ENCODE measurements at regions not wholly inside any gene's neighbourhood (a gene's known extent, or its start where the extent isn't known, plus 50 kb on each side); places are given as distances from the start of the nearest gene placed in this dataset.

GRCh38 chr5:158513490-158514318, 586.0 kb downstream of the EBF1 start:
- DNase-seq (ENCODE audit: low read depth, low spot score), result no peak
- no peaks in the 10 kb centered on the region for H3K36me3 ChIP-seq (ENCODE audit: insufficient read depth, low read length)
- no peak overlapping the region for H3K9ac ChIP-seq (ENCODE audit: insufficient read length)
- H3K4me3 ChIP-seq, result no peak overlapping the region
- TF ChIP-seq EZH2 (IDR thresholded peaks at IDR 0.05), result no peak
- no peak for TF ChIP-seq POLR2AphosphoS5 (IDR thresholded peaks at IDR 0.05; ENCODE audit: borderline replicate concordance, low read depth, low read length)
- TF ChIP-seq FOXP2 (optimal IDR thresholded peaks at IDR 0.05; ENCODE audit: control extremely low read depth, extremely low read length, insufficient read depth), result no peak
- no peaks in the 10 kb centered on the region for H3K9me3 ChIP-seq (ENCODE audit: low read depth, low read length)
- no peak overlapping the region for H3K27ac ChIP-seq

- H3K27ac ChIP-seq, result no peak overlapping the region
- H3K9me3 ChIP-seq (ENCODE audit: low read depth, low read length), result peaks cover under 1% of the 10 kb centered on the region; the same call in 1 of the 2 replicates
- H3K4me3 ChIP-seq, result no peak overlapping the region
- no peaks in the 10 kb centered on the region for H3K36me3 ChIP-seq (ENCODE audit: insufficient read depth, low read length)
- TF ChIP-seq EZH2 (IDR thresholded peaks at IDR 0.05), result no peak
- no peak for TF ChIP-seq FOXP2 (optimal IDR thresholded peaks at IDR 0.05; ENCODE audit: control extremely low read depth, extremely low read length, insufficient read depth)
- TF ChIP-seq POLR2AphosphoS5 (IDR thresholded peaks at IDR 0.05; ENCODE audit: borderline replicate concordance, low read depth, low read length), result no peak
- H3K9ac ChIP-seq (ENCODE audit: insufficient read length), result no peak overlapping the region
- DNase-seq (ENCODE audit: low read depth, low spot score), result no peak
These were observed 588.3 kb downstream of the EBF1 start for GRCh38 chr5:158511454-158511853.

DNA sequence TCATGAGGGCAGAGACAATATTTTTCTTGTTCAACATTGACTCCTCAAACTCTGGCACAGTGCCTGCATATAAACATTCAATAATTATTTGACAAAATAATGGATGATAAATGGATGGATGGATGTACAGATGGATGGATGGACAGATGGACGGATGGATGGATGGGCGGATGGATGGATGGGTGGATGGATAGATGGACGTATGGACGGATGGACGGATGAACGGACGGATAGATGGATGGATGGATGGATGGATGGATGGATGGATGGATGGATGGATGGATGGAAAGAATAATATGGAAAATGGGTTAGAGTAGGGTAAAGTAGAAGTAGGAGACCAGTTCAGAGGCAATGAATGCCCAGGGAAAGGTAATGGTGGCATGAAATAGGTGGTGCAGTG, 589.2 kb downstream of the EBF1 start:
- no peak for DNase-seq (ENCODE audit: low read depth, low spot score)
- TF ChIP-seq EZH2 (IDR thresholded peaks at IDR 0.05) (no peak), POLR2AphosphoS5 (IDR thresholded peaks at IDR 0.05; ENCODE audit: borderline replicate concordance, low read depth, low read length) (no peak), FOXP2 (optimal IDR thresholded peaks at IDR 0.05; ENCODE audit: control extremely low read depth, extremely low read length, insufficient read depth) (no peak)
- Histone ChIP-seq H3K9ac (ENCODE audit: insufficient read length) (no peak overlapping the region), H3K4me3 (no peak overlapping the region), H3K27ac (no peak overlapping the region), H3K36me3 (ENCODE audit: insufficient read depth, low read length) (no peaks in the 10 kb centered on the region), H3K9me3 (ENCODE audit: low read depth, low read length) (peaks cover 4% of the 10 kb centered on the region; the same call in 1 of the 2 replicates)

- Histone ChIP-seq H3K9ac (ENCODE audit: insufficient read length) (no peak overlapping the region), H3K27ac (no peak overlapping the region), H3K36me3 (ENCODE audit: insufficient read depth, low read length) (no peaks in the 10 kb centered on the region), H3K4me3 (no peak overlapping the region), H3K9me3 (ENCODE audit: low read depth, low read length) (peaks cover 4% of the 10 kb centered on the region; the same call in 1 of the 2 replicates)
- TF ChIP-seq EZH2 (IDR thresholded peaks at IDR 0.05) (no peak), POLR2AphosphoS5 (IDR thresholded peaks at IDR 0.05; ENCODE audit: borderline replicate concordance, low read depth, low read length) (no peak), FOXP2 (optimal IDR thresholded peaks at IDR 0.05; ENCODE audit: control extremely low read depth, extremely low read length, insufficient read depth) (no peak)
- DNase-seq (ENCODE audit: low read depth, low spot score), result no peak
These were observed 593.1 kb downstream of the EBF1 start for GRCh38 chr5:158506648-158507047.

GRCh38 chr5:158502686-158503085, 597.0 kb downstream of the EBF1 start:
- Histone ChIP-seq H3K4me3 (no peak overlapping the region), H3K9me3 (ENCODE audit: low read depth, low read length) (peaks cover 4% of the 10 kb centered on the region; the same call in 1 of the 2 replicates), H3K27ac (no peak overlapping the region), H3K36me3 (ENCODE audit: insufficient read depth, low read length) (no peaks in the 10 kb centered on the region), H3K9ac (ENCODE audit: insufficient read length) (no peak overlapping the region)
- TF ChIP-seq EZH2 (IDR thresholded peaks at IDR 0.05) (no peak), POLR2AphosphoS5 (IDR thresholded peaks at IDR 0.05; ENCODE audit: borderline replicate concordance, low read depth, low read length) (no peak), FOXP2 (optimal IDR thresholded peaks at IDR 0.05; ENCODE audit: control extremely low read depth, extremely low read length, insufficient read depth) (no peak)
- DNase-seq (ENCODE audit: low read depth, low spot score), result no peak

- Histone ChIP-seq H3K27ac (no peak overlapping the region), H3K4me3 (no peak overlapping the region), H3K9me3 (ENCODE audit: low read depth, low read length) (no peaks in the 10 kb centered on the region), H3K36me3 (ENCODE audit: insufficient read depth, low read length) (no peaks in the 10 kb centered on the region), H3K9ac (ENCODE audit: insufficient read length) (no peak overlapping the region)
- DNase-seq (ENCODE audit: low read depth, low spot score), result no peak
- TF ChIP-seq FOXP2 (optimal IDR thresholded peaks at IDR 0.05; ENCODE audit: control extremely low read depth, extremely low read length, insufficient read depth), result no peak
- no peak for TF ChIP-seq POLR2AphosphoS5 (IDR thresholded peaks at IDR 0.05; ENCODE audit: borderline replicate concordance, low read depth, low read length)
- no peak for TF ChIP-seq EZH2 (IDR thresholded peaks at IDR 0.05)
These were observed 599.8 kb downstream of the EBF1 start for GRCh38 chr5:158499892-158500418.

GRCh38 chr5:158499075-158499891, 600.4 kb downstream of the EBF1 start:
- Histone ChIP-seq H3K27ac (no peak overlapping the region), H3K36me3 (ENCODE audit: insufficient read depth, low read length) (no peaks in the 10 kb centered on the region), H3K4me3 (no peak overlapping the region), H3K9me3 (ENCODE audit: low read depth, low read length) (no peaks in the 10 kb centered on the region), H3K9ac (ENCODE audit: insufficient read length) (no peak overlapping the region)
- no peak for DNase-seq (ENCODE audit: low read depth, low spot score)
- no peak for TF ChIP-seq EZH2 (IDR thresholded peaks at IDR 0.05)
- TF ChIP-seq FOXP2 (optimal IDR thresholded peaks at IDR 0.05; ENCODE audit: control extremely low read depth, extremely low read length, insufficient read depth), result no peak
- no peak for TF ChIP-seq POLR2AphosphoS5 (IDR thresholded peaks at IDR 0.05; ENCODE audit: borderline replicate concordance, low read depth, low read length)

- Histone ChIP-seq H3K9ac (ENCODE audit: insufficient read length) (no peak overlapping the region), H3K9me3 (ENCODE audit: low read depth, low read length) (no peaks in the 10 kb centered on the region), H3K27ac (no peak overlapping the region), H3K4me3 (no peak overlapping the region), H3K36me3 (ENCODE audit: insufficient read depth, low read length) (no peaks in the 10 kb centered on the region)
- no peak for DNase-seq (ENCODE audit: low read depth, low spot score)
- TF ChIP-seq POLR2AphosphoS5 (IDR thresholded peaks at IDR 0.05; ENCODE audit: borderline replicate concordance, low read depth, low read length), result no peak
- TF ChIP-seq FOXP2 (optimal IDR thresholded peaks at IDR 0.05; ENCODE audit: control extremely low read depth, extremely low read length, insufficient read depth), result no peak
These were observed 603.1 kb downstream of the EBF1 start for GRCh38 chr5:158496624-158497023.

All from SK-N-MC (cell line).